Endothelial cell of umbilical vein (primary cell): ENCODE measurements at regions not wholly inside any gene's neighbourhood (a gene's known extent, or its start where the extent isn't known, plus 50 kb on each side); places are given as distances from the start of the nearest gene placed in this dataset.

Experiments used
- BruUV-seq: library from RNA; stranded (reverse); fragments of 400-500 nt; replicated peaks from 2 replicates; lab custom pipeline; 2021; lab: Mats Ljungman, UMichigan
- CTCF ChIA-PET: fragments of 300-600, 350-600 bp; sonication (Branson Sonifier 250); formaldehyde crosslinking; loops from one replicate; lab custom pipeline; 2021; ENCODE audit warnings: antibody characterized with exemption, inconsistent platforms; lab: Charles Lee
- POLR2A ChIA-PET: fragments of 300-600, 350-600 bp; sonication (Branson Sonifier 250); formaldehyde crosslinking; loops from one replicate; lab custom pipeline; 2021; ENCODE audit warnings: antibody characterized with exemption, inconsistent platforms; lab: Charles Lee
- DNase-seq: peaks from one replicate; pipeline ENCODE4 v3.0.0-alpha.2; 2011; ENCODE audit warnings: low read depth, low spot score
- FAIRE-seq: peaks from 2 replicates; lab custom pipeline; 2011; peaks lifted over from hg19 to GRCh38; lab: Jason Lieb, UNC
- H2AFZ ChIP-seq: 2 replicates; pipeline ENCODE4 v1.6.0; 2012; ENCODE audit warnings: low read depth, low read length, control low read depth, inconsistent platforms
- H3K27ac ChIP-seq: 2 replicates; pipeline ENCODE4 v1.5.1; 2011; ENCODE audit warnings: low read depth, mild to moderate bottlenecking, control low read depth, low read length, moderate library complexity; ENCODE audit not compliant: insufficient read depth
- H3K27me3 ChIP-seq, 2 experiments: 2 replicates each; pipeline versions ENCODE4 v1.6.0 to v1.6.1; 2011; ENCODE audit warnings: low read length in 2 of 2, mixed read lengths in 1 of 2; ENCODE audit not compliant: control insufficient read depth in 2 of 2, insufficient read depth in 2 of 2
- H3K36me3 ChIP-seq, 2 experiments: 2 replicates in 1 of 2; 3 replicates in 1 of 2; pipeline ENCODE4 v1.5.1; 2011; ENCODE audit warnings: low read length in 2 of 2, mild to moderate bottlenecking in 1 of 2, moderate library complexity in 1 of 2; ENCODE audit not compliant: control insufficient read depth in 2 of 2, insufficient read depth in 2 of 2; ENCODE audit errors: extremely low read depth in 1 of 2
- H3K4me1 ChIP-seq: 3 replicates; pipeline ENCODE4 v1.5.1; 2011; ENCODE audit warnings: mild to moderate bottlenecking, low read length; ENCODE audit not compliant: control insufficient read depth, insufficient read depth; ENCODE audit errors: extremely low read depth
- H3K4me2 ChIP-seq: 2 replicates; pipeline ENCODE4 v1.6.1; 2011; ENCODE audit warnings: low read length, control low read depth, mixed read lengths; ENCODE audit not compliant: insufficient read depth
- H3K4me3 ChIP-seq, 3 experiments: fragments of 200-600 bp in 1 of 3; sonication (generic), shearing (Covaris generic) in 1 of 3; replicated peaks in 1 of 3; 2 replicates each; pipeline ENCODE4 v1.5.1; 2011 to 2016; ENCODE audit warnings: control low read depth in 3 of 3, low read length in 3 of 3, mild to moderate bottlenecking in 2 of 3, inconsistent platforms in 1 of 3, low read depth in 1 of 3, moderate library complexity in 1 of 3; ENCODE audit not compliant: insufficient read depth in 1 of 3
- H3K79me2 ChIP-seq: 2 replicates; pipeline ENCODE4 v1.6.0; 2012; ENCODE audit warnings: low read length, inconsistent platforms; ENCODE audit not compliant: control insufficient read depth, insufficient read depth
- H3K9ac ChIP-seq: replicated peaks from 2 replicates; pipeline ENCODE3; 2011; ENCODE audit warnings: low read length, control low read depth; ENCODE audit not compliant: insufficient read depth; ENCODE audit errors: extremely low read depth
- H3K9me1 ChIP-seq: replicated peaks from 3 replicates; pipeline ENCODE4 v1.6.0; 2011; ENCODE audit warnings: mild to moderate bottlenecking, low read length; ENCODE audit not compliant: control insufficient read depth, insufficient read depth; ENCODE audit errors: extremely low read depth
- H3K9me3 ChIP-seq: replicated peaks from 2 replicates; pipeline ENCODE4 v1.5.1; 2012; ENCODE audit warnings: low read length, inconsistent platforms; ENCODE audit not compliant: control insufficient read depth, insufficient read depth
- H4K20me1 ChIP-seq: replicated peaks from 2 replicates; pipeline ENCODE3; 2011; ENCODE audit warnings: mild to moderate bottlenecking, low read length; ENCODE audit not compliant: control insufficient read depth, insufficient read depth; ENCODE audit errors: extremely low read depth
- CTCF ChIP-seq, 2 donors: IDR thresholded peaks; 1 replicate in 1 of 2; 2 replicates in 1 of 2; pipeline ENCODE4 v1.5.1; 2011; ENCODE audit warnings: low read length in 2 of 2, mild to moderate bottlenecking in 2 of 2, moderate library complexity in 2 of 2, control low read depth in 1 of 2, inconsistent platforms in 1 of 2, low read depth in 1 of 2; ENCODE audit not compliant: insufficient read depth in 1 of 2; ENCODE audit errors: extremely low read depth in 1 of 2
- EZH2 ChIP-seq: IDR thresholded peaks from 2 replicates; pipeline ENCODE4 v1.6.1; 2012; ENCODE audit warnings: borderline replicate concordance, low read depth, mild to moderate bottlenecking, moderate library complexity, low read length, inconsistent platforms; ENCODE audit not compliant: severe bottlenecking
- FOS ChIP-seq: IDR thresholded peaks from 2 replicates; pipeline ENCODE4 v1.6.1; 2011; ENCODE audit warnings: mild to moderate bottlenecking, low read length, moderate library complexity, borderline replicate concordance; ENCODE audit not compliant: insufficient read depth
- GATA2 ChIP-seq: IDR thresholded peaks from 2 replicates; pipeline ENCODE4 v1.7.0; 2011; ENCODE audit warnings: low read depth, mild to moderate bottlenecking, moderate library complexity, mixed read lengths, low read length; ENCODE audit not compliant: insufficient read length, insufficient read depth
- JUN ChIP-seq: IDR thresholded peaks from 2 replicates; pipeline ENCODE4 v1.6.1; 2011; ENCODE audit warnings: borderline replicate concordance, low read depth; ENCODE audit not compliant: insufficient read length, insufficient read depth
- MAX ChIP-seq: IDR thresholded peaks from 2 replicates; pipeline ENCODE4 v1.6.1; 2011; ENCODE audit not compliant: insufficient read depth, insufficient read length
- MYC ChIP-seq: IDR thresholded peaks from one replicate; pipeline ENCODE4 v1.6.1; 2011; ENCODE audit warnings: mild to moderate bottlenecking, low read depth, low read length
- POLR2A ChIP-seq: IDR thresholded peaks from 2 replicates; pipeline ENCODE4 v1.6.1; 2012; ENCODE audit warnings: low read depth, mild to moderate bottlenecking, control low read depth, low read length
- POLR2AphosphoS5 ChIP-seq: IDR thresholded peaks from 2 replicates; pipeline ENCODE4 v1.6.1; 2012; ENCODE audit warnings: low read depth, mild to moderate bottlenecking, control low read depth, low read length, moderate library complexity; ENCODE audit not compliant: insufficient read depth
- dilution Hi-C: fragments of 300-500 bp; cut with MboI; formaldehyde crosslinking; loops from one replicate; pipeline ENCODE4 v1.15.0; 2019; ENCODE audit warnings: low sequenced_read_pairs; ENCODE audit not compliant: extremely low pct_ligation_motif_present
- intact Hi-C: fragments of 100-400 bp; cut with micrococcal nuclease; formaldehyde crosslinking; loops from one replicate; pipeline ENCODE4 v1.10.0; 2022

GRCh38 chr16:66084306-66084705 lies 282.2 kb upstream of the CDH5 start:
- Histone ChIP-seq H3K9me3 (no peaks in the 10 kb centered on the region), H3K4me3 (no peak overlapping the region), H3K27ac (no peak overlapping the region), H3K9me1 (no peaks in the 10 kb centered on the region), H3K36me3 (no peaks in the 10 kb centered on the region), H3K9ac (no peak overlapping the region), H3K4me1 (no peaks in the 10 kb centered on the region), H2AFZ (no peak overlapping the region), H3K79me2 (no peaks in the 10 kb centered on the region), H3K27me3 (no peaks in the 10 kb centered on the region), H3K4me2 (no peak overlapping the region), H4K20me1 (no peaks in the 10 kb centered on the region)
- CTCF ChIA-PET, result no interaction called here
- intact Hi-C loops (no loop called here), dilution Hi-C loops (no loop called here)
- BruUV-seq, result no TSS peak
- POLR2A ChIA-PET, result no interaction called here
- FAIRE-seq, result no peak
- no peak for DNase-seq
- TF ChIP-seq MAX, result no peak
- no peak for TF ChIP-seq POLR2AphosphoS5
- TF ChIP-seq GATA2, result no peak
- no peak for TF ChIP-seq FOS
- TF ChIP-seq MYC, result no peak
- no peak for TF ChIP-seq EZH2
- no peak for TF ChIP-seq POLR2A
- no peak for TF ChIP-seq JUN
- TF ChIP-seq CTCF (IDR thresholded peaks at IDR 0.05; ENCODE audit: extremely low read depth in 1 of 2, insufficient read depth in 1 of 2, low read depth in 1 of 2, low read length in 2 of 2), result no peak
